ENCODE measurements at regions not wholly inside any gene's neighbourhood (a gene's known extent, or its start where the extent isn't known, plus 50 kb on each side); places are given as distances from the start of the nearest gene placed in this dataset.

- CTCF ChIA-PET: interaction anchor here (1.3 to 1.9 kb wide), 3 partner anchors 13 to 83 kb away, joined by 6 to 8 read pairs (median 7); no protein-coding TSS in a partner anchor
- H3K4me2 ChIP-seq (ENCODE audit: insufficient read depth, low read length): peak overlapping the region; percentile 54
- peaks cover 34% of the 10 kb centered on the region for H3K4me1 ChIP-seq (ENCODE audit: control insufficient read depth, extremely low read depth, insufficient read depth, low read length)
- no peaks in the 10 kb centered on the region for H3K9me1 ChIP-seq (replicated peaks; ENCODE audit: control insufficient read depth, extremely low read depth, insufficient read depth, low read length)
- no peaks in the 10 kb centered on the region for H3K36me3 ChIP-seq (ENCODE audit: control insufficient read depth in 2 of 2, extremely low read depth in 1 of 2, insufficient read depth in 2 of 2, low read length in 2 of 2)
- TF ChIP-seq POLR2A (IDR thresholded peaks at IDR 0.05; ENCODE audit: low read depth, low read length): no peak
- TF ChIP-seq MAX (IDR thresholded peaks at IDR 0.05; ENCODE audit: insufficient read depth, insufficient read length): no peak
- no peak for TF ChIP-seq JUN (IDR thresholded peaks at IDR 0.05; ENCODE audit: borderline replicate concordance, insufficient read depth, insufficient read length, low read depth)
- no peak for TF ChIP-seq FOS (IDR thresholded peaks at IDR 0.05; ENCODE audit: borderline replicate concordance, insufficient read depth, low read length)
- TF ChIP-seq EZH2 (IDR thresholded peaks at IDR 0.05; ENCODE audit: borderline replicate concordance, low read depth, low read length, severe bottlenecking): no peak
- no peak for TF ChIP-seq GATA2 (IDR thresholded peaks at IDR 0.05; ENCODE audit: insufficient read depth, insufficient read length, low read depth, low read length)
- TF ChIP-seq POLR2AphosphoS5 (IDR thresholded peaks at IDR 0.05; ENCODE audit: insufficient read depth, low read depth, low read length): no peak
- no peak for TF ChIP-seq CTCF (IDR thresholded peaks at IDR 0.05; ENCODE audit: extremely low read depth in 1 of 2, insufficient read depth in 1 of 2, low read depth in 1 of 2, low read length in 2 of 2)
- no peak for TF ChIP-seq MYC (IDR thresholded peaks at IDR 0.05; ENCODE audit: low read depth, low read length)
- no peaks in the 10 kb centered on the region for H3K9me3 ChIP-seq (replicated peaks; ENCODE audit: control insufficient read depth, insufficient read depth, low read length)
- H3K4me3 ChIP-seq (replicated peaks in 1 of 3; ENCODE audit: insufficient read depth in 1 of 3, low read depth in 1 of 3, low read length in 3 of 3): no peak overlapping the region
- BruUV-seq (replicated peaks): no TSS peak
- POLR2A ChIA-PET: no interaction called here
- no peaks in the 10 kb centered on the region for H3K27me3 ChIP-seq (ENCODE audit: control insufficient read depth in 2 of 2, insufficient read depth in 2 of 2, low read length in 2 of 2)
- intact Hi-C loops (cut with micrococcal nuclease) (loop anchor here (1.0 to 10.0 kb wide), 8 partner anchors 35 to 989 kb away; partner anchors contain the start of gene ADAMTS1), dilution Hi-C loops (cut with MboI; ENCODE audit: extremely low pct_ligation_motif_present, low sequenced_read_pairs) (no loop called here)
- H3K9ac ChIP-seq (replicated peaks; ENCODE audit: extremely low read depth, insufficient read depth, low read length): peak overlapping the region; percentile 49
- peak; percentile 11 for DNase-seq (ENCODE audit: low read depth, low spot score)
- no peak for FAIRE-seq
- H3K27ac ChIP-seq (ENCODE audit: insufficient read depth, low read depth, low read length): peak overlapping the region; percentile 91
- H4K20me1 ChIP-seq (replicated peaks; ENCODE audit: control insufficient read depth, extremely low read depth, insufficient read depth, low read length): no peaks in the 10 kb centered on the region
- H3K79me2 ChIP-seq (ENCODE audit: control insufficient read depth, insufficient read depth, low read length): no peaks in the 10 kb centered on the region
- H2AFZ ChIP-seq (ENCODE audit: low read depth, low read length): no peak overlapping the region
These were observed 681.0 kb upstream of the ADAMTS5 start for GRCh38 chr21:27647921-27648320.
